Nephron progenitor cell (in vitro differentiated cells): ENCODE measurements at regions not wholly inside any gene's neighbourhood (a gene's known extent, or its start where the extent isn't known, plus 50 kb on each side); places are given as distances from the start of the nearest gene placed in this dataset.

Experiments
- DNase-seq: peaks from one replicate; pipeline ENCODE4 v3.0.0; 2021
- H3K27ac Mint-ChIP-seq: 2 replicates; pipeline ENCODE4 v1.8.0; 2021; ENCODE audit warnings: mild to moderate bottlenecking, moderate library complexity, mixed read lengths
- H3K27me3 Mint-ChIP-seq: 2 replicates; pipeline ENCODE4 v1.8.0; 2021; ENCODE audit warnings: mild to moderate bottlenecking, low read depth, mixed read lengths; ENCODE audit not compliant: poor library complexity
- H3K36me3 Mint-ChIP-seq: 2 replicates; pipeline ENCODE4 v1.8.0; 2021; ENCODE audit warnings: low read depth, mixed read lengths
- H3K4me1 Mint-ChIP-seq: 2 replicates; pipeline ENCODE4 v1.8.0; 2021; ENCODE audit warnings: mixed read lengths
- H3K4me3 Mint-ChIP-seq: 2 replicates; pipeline ENCODE4 v1.8.0; 2021; ENCODE audit warnings: mild to moderate bottlenecking, moderate library complexity, mixed read lengths
- H3K9me3 Mint-ChIP-seq: 2 replicates; pipeline ENCODE4 v1.8.0; 2021; ENCODE audit warnings: mild to moderate bottlenecking, moderate library complexity, mixed read lengths
- CTCF ChIP-seq: fragments of 200-600 bp; sonication (generic); IDR thresholded peaks from 2 replicates; pipeline ENCODE4 v1.5.0; 2021; ENCODE audit warnings: antibody characterized with exemption

GRCh38 chr20:21835042-21835441 is 129.6 kb downstream of the PAX1 start:
- peaks cover 12% of the 10 kb centered on the region for H3K4me1 Mint-ChIP-seq
- H3K9me3 Mint-ChIP-seq: peaks cover 10% of the 10 kb centered on the region
- H3K36me3 Mint-ChIP-seq: no peaks in the 10 kb centered on the region
- no peak for TF ChIP-seq CTCF
- no peak overlapping the region for H3K27ac Mint-ChIP-seq
- no peak for DNase-seq
- no peaks in the 10 kb centered on the region for H3K27me3 Mint-ChIP-seq
- H3K4me3 Mint-ChIP-seq: no peak overlapping the region

- peak overlapping the region; percentile 76 for H3K27ac Mint-ChIP-seq
- DNase-seq: no peak
- H3K36me3 Mint-ChIP-seq: no peaks in the 10 kb centered on the region
- H3K4me1 Mint-ChIP-seq: peaks cover 12% of the 10 kb centered on the region
- H3K27me3 Mint-ChIP-seq: no peaks in the 10 kb centered on the region
- no peak for TF ChIP-seq CTCF
- no peak overlapping the region for H3K4me3 Mint-ChIP-seq
- peaks cover 10% of the 10 kb centered on the region for H3K9me3 Mint-ChIP-seq
Observed at GRCh38 chr20:21832442-21833385, 127.2 kb downstream of the PAX1 start.

GRCh38 chr20:21826976-21827375 is 121.5 kb downstream of the PAX1 start:
- Mint-ChIP-seq H3K9me3 (peaks cover 4% of the 10 kb centered on the region), H3K27ac (no peak overlapping the region), H3K4me3 (no peak overlapping the region), H3K4me1 (peaks cover 13% of the 10 kb centered on the region), H3K36me3 (no peaks in the 10 kb centered on the region), H3K27me3 (no peaks in the 10 kb centered on the region)
- no peak for DNase-seq
- no peak for TF ChIP-seq CTCF

- H3K9me3 Mint-ChIP-seq: no peaks in the 10 kb centered on the region
- no peaks in the 10 kb centered on the region for H3K27me3 Mint-ChIP-seq
- DNase-seq: no peak
- TF ChIP-seq CTCF: no peak
- H3K4me1 Mint-ChIP-seq: peaks cover 37% of the 10 kb centered on the region
- H3K36me3 Mint-ChIP-seq: no peaks in the 10 kb centered on the region
- no peak overlapping the region for H3K4me3 Mint-ChIP-seq
- H3K27ac Mint-ChIP-seq: peak overlapping the region; percentile 22
Observed at GRCh38 chr20:21821358-21821757, 115.9 kb downstream of the PAX1 start.

GRCh38 chr20:21820688-21821087 is 115.2 kb downstream of the PAX1 start:
- Mint-ChIP-seq H3K36me3 (no peaks in the 10 kb centered on the region), H3K27ac (no peak overlapping the region), H3K9me3 (no peaks in the 10 kb centered on the region), H3K27me3 (no peaks in the 10 kb centered on the region), H3K4me3 (no peak overlapping the region), H3K4me1 (peaks cover 33% of the 10 kb centered on the region)
- TF ChIP-seq CTCF: no peak
- DNase-seq: no peak

- Mint-ChIP-seq H3K4me1 (peaks cover 33% of the 10 kb centered on the region), H3K4me3 (no peak overlapping the region), H3K27ac (no peak overlapping the region), H3K9me3 (no peaks in the 10 kb centered on the region), H3K36me3 (no peaks in the 10 kb centered on the region), H3K27me3 (no peaks in the 10 kb centered on the region)
- TF ChIP-seq CTCF: no peak
- DNase-seq: no peak
Observed at GRCh38 chr20:21820045-21820444, 114.6 kb downstream of the PAX1 start.
